OCI-LY3 (cell line): ENCODE measurements at regions not wholly inside any gene's neighbourhood (a gene's known extent, or its start where the extent isn't known, plus 50 kb on each side); places are given as distances from the start of the nearest gene placed in this dataset.

Source experiments
- EZH2phosphoT487 ChIP-seq: fragments of 200-600 bp; shearing (Covaris generic); IDR thresholded peaks from 2 replicates; pipeline ENCODE4 v1.6.1; 2018; ENCODE audit warnings: antibody characterized with exemption, mixed run types, low read depth
- TF ChIP-seq, protein P1 (sequence below): fragments of 200-600, 300-600 bp; sonication (generic); IDR thresholded peaks from 2 replicates; pipeline ENCODE4 v1.5.1; 2014; ENCODE audit warnings: antibody characterized with exemption, low read length, low read depth

DNA sequence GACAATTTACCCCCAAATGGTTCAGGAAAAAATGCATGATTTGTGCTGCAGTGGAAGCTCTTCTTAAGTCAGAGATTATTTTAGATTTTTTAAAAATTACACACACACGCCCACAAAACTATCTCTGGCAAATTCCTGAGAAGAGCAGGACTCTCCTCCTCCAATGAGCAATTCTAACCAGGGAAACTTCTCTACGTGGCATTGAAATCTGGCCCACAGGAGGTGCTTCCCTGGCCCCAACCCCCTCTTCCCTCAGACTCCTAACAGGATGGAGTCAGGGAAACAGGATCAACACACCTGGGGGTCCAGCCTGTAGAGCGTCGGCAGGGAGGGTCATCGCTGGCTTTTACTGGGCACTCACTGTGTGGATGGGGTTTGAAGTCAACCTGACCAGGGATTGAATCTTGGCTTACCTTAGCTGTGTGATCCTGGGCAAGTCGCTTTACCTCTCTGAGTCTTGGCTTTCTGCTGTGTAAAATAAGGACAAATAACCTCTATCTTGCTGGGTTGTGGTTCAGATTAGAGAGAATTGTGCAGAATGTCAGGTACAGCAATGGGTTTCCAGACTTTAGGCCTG lies 65.4 kb upstream of the ASAP2 start:
- no peak for TF ChIP-seq EZH2phosphoT487
- TF ChIP-seq, protein P1, sequence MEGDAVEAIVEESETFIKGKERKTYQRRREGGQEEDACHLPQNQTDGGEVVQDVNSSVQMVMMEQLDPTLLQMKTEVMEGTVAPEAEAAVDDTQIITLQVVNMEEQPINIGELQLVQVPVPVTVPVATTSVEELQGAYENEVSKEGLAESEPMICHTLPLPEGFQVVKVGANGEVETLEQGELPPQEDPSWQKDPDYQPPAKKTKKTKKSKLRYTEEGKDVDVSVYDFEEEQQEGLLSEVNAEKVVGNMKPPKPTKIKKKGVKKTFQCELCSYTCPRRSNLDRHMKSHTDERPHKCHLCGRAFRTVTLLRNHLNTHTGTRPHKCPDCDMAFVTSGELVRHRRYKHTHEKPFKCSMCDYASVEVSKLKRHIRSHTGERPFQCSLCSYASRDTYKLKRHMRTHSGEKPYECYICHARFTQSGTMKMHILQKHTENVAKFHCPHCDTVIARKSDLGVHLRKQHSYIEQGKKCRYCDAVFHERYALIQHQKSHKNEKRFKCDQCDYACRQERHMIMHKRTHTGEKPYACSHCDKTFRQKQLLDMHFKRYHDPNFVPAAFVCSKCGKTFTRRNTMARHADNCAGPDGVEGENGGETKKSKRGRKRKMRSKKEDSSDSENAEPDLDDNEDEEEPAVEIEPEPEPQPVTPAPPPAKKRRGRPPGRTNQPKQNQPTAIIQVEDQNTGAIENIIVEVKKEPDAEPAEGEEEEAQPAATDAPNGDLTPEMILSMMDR, result no peak
